Gastrocnemius medialis (tissue), 4 donors: ENCODE measurements at regions not wholly inside any gene's neighbourhood (a gene's known extent, or its start where the extent isn't known, plus 50 kb on each side); places are given as distances from the start of the nearest gene placed in this dataset.
"Not testable (repeated sequence)": the region's sequence is repeated elsewhere in the genome, so short reads cannot be mapped to it uniquely, and the experiment has no call there.

Experiments
- ATAC-seq, 2 donors: fragments of 150-250 bp; one replicate each; pipeline ENCODE4 v1.9.1; 2016
- DNase-seq, 2 donors: peaks; one replicate each; pipeline ENCODE4 v3.0.0-alpha.2; 2019
- H3K27ac ChIP-seq, 4 donors: fragments of 200-600 bp; sonication (generic); 1 replicate in 1 of 4; 2 replicates in 3 of 4; pipeline ENCODE4 v1.5.1; 2016 to 2018; ENCODE audit warnings: mild to moderate bottlenecking in 2 of 4, moderate library complexity in 1 of 4
- H3K27me3 ChIP-seq, 3 donors: fragments of 200-600 bp; sonication (generic) in 2 of 3; 1 replicate in 1 of 3; 2 replicates in 2 of 3; pipeline versions ENCODE4 v1.5.1 to v1.6.0; 2016 to 2019; ENCODE audit warnings: mild to moderate bottlenecking in 1 of 3, moderate library complexity in 1 of 3
- H3K36me3 ChIP-seq, 2 donors: fragments of 200-600 bp; sonication (generic) in 1 of 2; one replicate each; pipeline ENCODE4 v1.5.1; 2017 to 2018
- H3K4me1 ChIP-seq, 2 donors: fragments of 200-600 bp; sonication (generic) in 1 of 2; one replicate each; pipeline ENCODE4 v1.5.1; 2016 to 2017; ENCODE audit warnings: mild to moderate bottlenecking in 2 of 2
- H3K4me3 ChIP-seq, 4 donors: fragments of 200-600 bp; sonication (generic) in 3 of 4; 1 replicate in 1 of 4; 2 replicates in 3 of 4; pipeline ENCODE4 v1.5.1; 2016 to 2019; ENCODE audit warnings: mild to moderate bottlenecking in 2 of 4
- H3K9me3 ChIP-seq, 3 donors: fragments of 200-600 bp; sonication (generic) in 2 of 3; 1 replicate in 1 of 3; 2 replicates in 2 of 3; pipeline ENCODE4 v1.5.1; 2016 to 2019
- CTCF ChIP-seq, 5 experiments: fragments of 450-650 bp in 3 of 5; fragments of 200-600 bp in 2 of 5; sonication (generic) in 2 of 5; IDR thresholded peaks in 4 of 5; conservative IDR thresholded peaks in 1 of 5; 1 replicate in 4 of 5; 2 replicates in 1 of 5; pipeline ENCODE4 v1.5.1; 2016 to 2019; ENCODE audit warnings: antibody characterized with exemption in 5 of 5, mild to moderate bottlenecking in 3 of 5, moderate library complexity in 3 of 5
- POLR2A ChIP-seq, 2 donors: fragments of 450-650 bp; IDR thresholded peaks; one replicate each; pipeline ENCODE4 v1.6.1; 2017; ENCODE audit warnings: antibody characterized with exemption in 2 of 2, mild to moderate bottlenecking in 2 of 2, moderate library complexity in 2 of 2
- in situ Hi-C, 4 donors: fragments of 200-750 bp; cut with MboI; loops; one replicate each; pipeline versions ENCODE4 v1.15.0 to v1.8.0; 2017; ENCODE audit warnings: low sequenced_read_pairs in 4 of 4
- intact Hi-C: fragments of 100-400 bp; cut with DNase I; formaldehyde crosslinking; loops from one replicate; pipeline ENCODE4 v1.15.1; 2023; ENCODE audit warnings: low total_unique reads

GRCh38 chr6:133807501-133807900 is 81.4 kb upstream of the TCF21 start:
- H3K4me3 ChIP-seq, result no peak overlapping the region
- ATAC-seq (no peak), DNase-seq (no peak)
- H3K36me3 ChIP-seq, result no peaks in the 10 kb centered on the region
- no peaks in the 10 kb centered on the region for H3K9me3 ChIP-seq
- H3K27me3 ChIP-seq, result no peaks in the 10 kb centered on the region
- H3K27ac ChIP-seq, result no peak overlapping the region
- H3K4me1 ChIP-seq, result no peaks in the 10 kb centered on the region
- in situ Hi-C loops (loop anchor here in 1 of 4 donors (25.0 kb wide), 1 partner anchor 95 kb away; no protein-coding TSS in a partner anchor), intact Hi-C loops (no loop called here)
- TF ChIP-seq CTCF (IDR thresholded peaks at IDR 0.05 in 4 of 5, conservative IDR thresholded peaks at IDR 0.05 in 1 of 5) (no peak), POLR2A (IDR thresholded peaks at IDR 0.05) (no peak)

- TF ChIP-seq POLR2A (IDR thresholded peaks at IDR 0.05) (no peak), CTCF (IDR thresholded peaks at IDR 0.05 in 4 of 5, conservative IDR thresholded peaks at IDR 0.05 in 1 of 5) (no peak)
- in situ Hi-C loops, result loop anchor here in 1 of 4 donors (25.0 kb wide), 1 partner anchor 97 kb away; no protein-coding TSS in a partner anchor
- no peak overlapping the region for H3K4me3 ChIP-seq
Measured at GRCh38 chr6:133809406-133809805, 79.5 kb upstream of the TCF21 start.

GRCh38 chr6:133811557-133811956 is 77.4 kb upstream of the TCF21 start:
- DNase-seq, result no peak
- H3K27me3 ChIP-seq, result no peaks in the 10 kb centered on the region
- in situ Hi-C loops, result loop anchor here in 1 of 4 donors (25.0 kb wide), 1 partner anchor 99 kb away; no protein-coding TSS in a partner anchor
- intact Hi-C loops, result no loop called here
- peaks cover 0 to 3% of the 10 kb centered on the region in 2 donors for H3K4me1 ChIP-seq
- H3K27ac ChIP-seq, result no peak overlapping the region
- no peaks in the 10 kb centered on the region for H3K9me3 ChIP-seq
- ATAC-seq, result no peak
- no peaks in the 10 kb centered on the region for H3K36me3 ChIP-seq
- TF ChIP-seq POLR2A (IDR thresholded peaks at IDR 0.05) (no peak), CTCF (IDR thresholded peaks at IDR 0.05 in 4 of 5, conservative IDR thresholded peaks at IDR 0.05 in 1 of 5) (no peak)
- H3K4me3 ChIP-seq, result no peak overlapping the region

More at GRCh38 chr6:133809406-133809805, 79.5 kb upstream of the TCF21 start:
- intact Hi-C loops, result no loop called here
- peaks cover 0 to 1% of the 10 kb centered on the region in 2 donors for H3K4me1 ChIP-seq
- DNase-seq (no peak), ATAC-seq (no peak)
- no peaks in the 10 kb centered on the region for H3K9me3 ChIP-seq
- H3K27me3 ChIP-seq, result no peaks in the 10 kb centered on the region
- H3K27ac ChIP-seq, result no peak overlapping the region
- H3K36me3 ChIP-seq, result no peaks in the 10 kb centered on the region

GRCh38 chr6:133812446-133812845 is 76.5 kb upstream of the TCF21 start:
- in situ Hi-C loops, result loop anchor here in 1 of 4 donors (25.0 kb wide), 1 partner anchor 100 kb away; no protein-coding TSS in a partner anchor
- H3K4me1 ChIP-seq, H3K9me3 ChIP-seq, H3K27me3 ChIP-seq, DNase-seq, H3K27ac ChIP-seq, intact Hi-C loops, H3K36me3 ChIP-seq, ATAC-seq, H3K4me3 ChIP-seq: not testable (repeated sequence)

GRCh38 chr6:133814238-133814637 is 74.7 kb upstream of the TCF21 start:
- TF ChIP-seq CTCF (IDR thresholded peaks at IDR 0.05 in 4 of 5, conservative IDR thresholded peaks at IDR 0.05 in 1 of 5) (no peak), POLR2A (IDR thresholded peaks at IDR 0.05) (no peak)
- intact Hi-C loops (no loop called here), in situ Hi-C loops (loop anchor here in 1 of 4 donors (25.0 kb wide), 1 partner anchor 102 kb away; no protein-coding TSS in a partner anchor)
- DNase-seq (no peak), ATAC-seq (no peak)
- Histone ChIP-seq H3K27me3 (no peaks in the 10 kb centered on the region), H3K9me3 (no peaks in the 10 kb centered on the region), H3K4me3 (no peak overlapping the region), H3K4me1 (peaks cover 0 to 3% of the 10 kb centered on the region in 2 donors), H3K36me3 (no peaks in the 10 kb centered on the region), H3K27ac (no peak overlapping the region)
